ENCODE measurements at regions not wholly inside any gene's neighbourhood (a gene's known extent, or its start where the extent isn't known, plus 50 kb on each side); places are given as distances from the start of the nearest gene placed in this dataset.

- peak; percentile 9 for DNase-seq
Observed at GRCh38 chr17:72022328-72023275, 98.2 kb upstream of the SOX9 start.

- no peak for DNase-seq
Observed at GRCh38 chr17:72024457-72024856, 96.4 kb upstream of the SOX9 start.

DNA sequence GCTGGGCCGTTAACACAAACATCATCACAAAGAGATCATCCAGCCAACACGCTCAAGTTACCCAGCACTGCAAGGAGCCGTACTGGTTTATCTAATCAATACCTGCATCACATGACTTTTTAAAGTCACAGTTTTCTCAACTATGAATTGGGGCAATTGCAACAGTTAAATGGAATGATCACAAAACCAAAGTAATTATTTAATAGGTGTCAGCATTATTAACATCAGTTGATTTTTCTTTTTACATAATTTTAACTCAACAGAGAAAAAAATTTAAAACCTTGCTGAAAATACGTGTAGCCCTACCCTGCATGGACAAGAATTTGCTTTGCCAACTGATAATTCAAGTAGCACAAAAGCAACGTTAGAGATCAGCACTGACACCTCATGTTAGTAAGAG, 95.7 kb upstream of the SOX9 start:
- DNase-seq = no peak

GRCh38 chr17:72030067-72030899, 90.5 kb upstream of the SOX9 start:
- DNase-seq = no peak

DNA sequence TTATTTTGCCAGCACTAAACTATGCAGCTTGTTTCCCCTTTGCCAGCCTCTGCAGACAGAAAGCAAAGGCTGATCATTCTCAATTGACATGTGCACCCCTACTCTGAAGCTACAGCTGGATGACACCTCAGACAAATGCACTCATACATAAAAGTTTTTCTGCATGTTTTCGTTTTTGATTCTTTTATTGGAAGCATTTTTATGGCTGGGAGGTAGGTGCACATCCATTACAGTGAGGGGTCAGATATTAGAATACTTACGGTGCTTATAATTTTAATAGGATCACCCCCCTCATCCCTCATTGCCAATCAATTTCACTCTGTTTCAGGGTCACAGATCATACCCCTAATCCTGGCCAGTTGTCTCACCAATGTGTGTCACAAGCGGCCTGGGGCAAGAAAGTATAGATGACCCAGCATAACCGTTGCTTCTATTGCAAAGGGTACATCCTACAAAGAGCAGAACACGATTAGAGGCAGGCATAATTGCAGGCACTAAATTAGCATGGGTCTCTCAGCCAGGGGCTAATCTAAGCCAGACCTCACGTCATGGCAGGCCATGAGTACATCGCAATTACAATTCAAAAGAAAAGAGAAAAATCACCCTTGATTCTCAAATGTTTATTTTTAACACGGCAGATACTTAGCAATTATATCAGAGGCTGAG, 89.5 kb upstream of the SOX9 start:
- DNase-seq = no peak

DNA sequence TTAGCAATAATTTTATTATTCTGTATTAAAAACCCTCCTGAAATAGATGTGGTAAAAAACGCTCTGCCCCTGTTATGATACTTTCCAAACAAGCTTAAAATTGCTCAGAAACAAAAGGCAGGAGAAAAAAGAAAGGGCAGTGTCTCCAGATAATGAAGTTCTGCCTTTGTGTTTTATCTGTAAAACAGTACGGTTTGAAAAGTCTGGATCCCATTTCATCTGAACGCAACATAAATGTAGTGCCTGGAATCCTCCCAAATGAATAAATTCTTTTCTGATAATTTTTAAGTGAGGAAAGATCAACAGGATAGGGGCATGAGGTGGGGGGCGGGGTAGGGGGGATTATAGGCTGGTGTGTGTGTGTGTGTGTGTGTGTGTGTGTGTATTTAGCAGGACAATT, 87.5 kb upstream of the SOX9 start:
- DNase-seq = no peak

- no peak for DNase-seq
Observed at GRCh38 chr17:72034000-72034399, 86.8 kb upstream of the SOX9 start.

DNA sequence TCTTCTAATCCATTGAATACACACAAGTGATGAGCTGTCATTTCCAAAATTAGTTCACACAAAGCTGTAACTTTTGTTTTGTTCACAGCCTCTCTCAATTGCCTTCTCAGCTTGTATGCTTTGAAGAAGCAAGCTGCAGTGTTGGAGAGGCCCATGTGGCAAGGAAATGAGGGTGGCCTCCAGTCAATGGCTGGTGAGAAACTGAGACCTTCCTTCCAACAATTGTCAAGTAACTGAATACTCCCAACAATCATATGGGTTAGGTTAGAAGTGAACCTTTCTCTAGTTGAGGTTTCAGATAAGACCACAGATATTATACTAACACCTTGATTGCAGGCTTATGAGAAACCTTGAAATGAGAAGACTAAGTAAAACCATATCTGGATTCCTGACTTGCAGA, 82.4 kb upstream of the SOX9 start:
- DNase-seq = no peak

DNA sequence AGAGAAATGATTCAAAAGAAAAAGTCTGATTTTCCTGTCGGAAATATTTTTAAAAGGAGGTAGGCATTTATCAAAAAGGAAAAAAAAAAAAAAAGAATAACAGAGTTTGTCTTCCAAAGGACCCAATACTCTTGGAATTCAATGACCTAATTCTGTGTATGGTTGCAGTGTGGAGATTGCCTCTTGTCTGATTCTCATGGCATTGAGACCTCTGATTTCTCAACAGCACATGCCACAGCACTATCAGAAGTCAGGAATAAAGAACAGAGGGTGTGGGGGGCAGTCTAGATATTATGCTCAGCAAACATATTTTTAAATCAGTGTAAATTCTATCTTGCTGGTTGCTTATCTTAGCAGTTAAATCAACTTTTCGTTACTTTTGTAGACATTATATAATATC, 81.3 kb upstream of the SOX9 start:
- DNase-seq = no peak

DNA sequence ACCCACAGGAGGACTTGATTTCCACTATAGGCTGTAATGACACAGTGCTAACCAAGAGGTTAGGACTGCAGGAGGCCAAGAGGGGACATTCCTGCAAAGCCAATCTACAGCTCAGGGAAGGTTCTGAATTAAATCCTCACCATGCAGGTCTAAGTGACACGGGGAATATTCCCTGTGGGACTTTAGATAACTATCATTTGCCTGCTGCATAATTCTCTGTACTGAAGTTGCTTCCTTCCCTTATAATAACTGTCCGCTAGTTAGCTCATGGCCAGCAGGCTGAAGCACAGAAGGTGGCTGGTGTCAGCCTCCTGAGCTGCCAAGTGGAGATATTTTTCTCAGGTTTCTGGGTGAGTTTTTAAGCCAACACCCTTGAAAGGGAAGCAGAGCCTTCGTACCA, 74.6 kb upstream of the SOX9 start:
- DNase-seq = no peak

DNA sequence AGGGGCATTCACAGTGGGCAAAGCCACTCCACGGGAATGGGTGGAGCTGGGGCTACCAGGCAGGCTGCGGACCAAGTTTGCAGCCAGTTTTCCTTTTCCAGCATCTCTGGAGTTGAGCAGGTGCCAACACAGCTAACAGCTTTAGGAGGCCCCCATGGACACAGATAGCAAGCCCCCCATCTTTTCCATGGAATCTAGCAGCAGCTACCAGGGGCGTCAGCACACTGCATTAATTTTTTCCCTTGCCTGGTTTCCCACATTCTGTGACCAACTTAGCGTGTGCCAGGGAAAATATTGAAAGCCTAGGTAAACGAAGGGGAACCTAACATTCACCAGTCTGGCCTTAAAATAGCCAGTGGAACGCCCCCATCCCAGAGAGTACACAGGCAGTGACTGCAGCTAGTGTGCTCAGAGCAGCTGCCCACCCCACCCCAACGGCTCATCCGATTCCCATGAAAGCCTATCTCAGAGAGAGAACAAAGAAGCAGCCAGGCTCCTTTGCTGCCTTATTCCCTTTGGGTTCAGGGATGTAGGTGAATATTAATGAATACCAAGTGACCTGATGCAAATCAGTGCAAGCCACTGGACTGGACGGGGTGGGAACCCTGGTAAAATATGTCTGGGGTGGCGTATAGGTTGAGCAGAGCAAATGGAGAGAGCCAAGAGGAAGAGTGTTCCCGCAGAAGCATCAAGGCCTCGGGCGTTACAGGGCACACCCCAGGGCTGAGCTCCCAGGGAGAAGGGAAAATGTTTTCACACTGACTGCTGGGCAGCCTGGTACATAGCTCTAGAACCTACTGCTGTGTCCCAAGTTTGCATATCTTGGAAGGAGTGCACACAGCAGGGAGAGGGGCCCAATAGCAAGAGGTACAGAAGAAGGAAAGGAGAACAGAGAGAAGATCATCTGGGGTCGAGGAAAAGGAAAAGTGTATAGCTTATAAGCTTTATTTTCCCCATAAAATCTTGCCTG, 73.9 kb upstream of the SOX9 start:
- DNase-seq = no peak

GRCh38 chr17:72049914-72050313, 70.9 kb upstream of the SOX9 start:
- DNase-seq = no peak

DNA sequence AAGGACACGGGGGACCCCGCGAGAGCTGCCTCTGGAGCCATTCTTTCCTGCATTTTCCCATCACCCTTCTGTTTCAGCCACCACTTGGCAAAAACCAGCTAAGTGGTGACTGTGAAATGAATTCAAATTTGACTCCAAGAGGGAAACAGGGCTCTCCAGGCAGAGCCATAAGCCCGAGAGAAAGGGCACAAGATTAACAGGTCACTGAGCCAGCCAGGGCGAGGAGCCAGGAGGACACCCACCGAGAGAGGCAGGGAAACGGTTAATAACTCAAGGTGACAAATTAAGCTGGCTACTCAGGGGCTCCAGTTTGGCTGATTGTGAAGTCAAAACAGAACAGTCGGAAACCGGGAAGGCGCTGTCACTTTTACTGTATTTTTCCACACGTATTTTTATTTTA, 67.8 kb upstream of the SOX9 start:
- DNase-seq = no peak

GRCh38 chr17:72053449-72053848, 67.4 kb upstream of the SOX9 start:
- no peak for DNase-seq

DNA sequence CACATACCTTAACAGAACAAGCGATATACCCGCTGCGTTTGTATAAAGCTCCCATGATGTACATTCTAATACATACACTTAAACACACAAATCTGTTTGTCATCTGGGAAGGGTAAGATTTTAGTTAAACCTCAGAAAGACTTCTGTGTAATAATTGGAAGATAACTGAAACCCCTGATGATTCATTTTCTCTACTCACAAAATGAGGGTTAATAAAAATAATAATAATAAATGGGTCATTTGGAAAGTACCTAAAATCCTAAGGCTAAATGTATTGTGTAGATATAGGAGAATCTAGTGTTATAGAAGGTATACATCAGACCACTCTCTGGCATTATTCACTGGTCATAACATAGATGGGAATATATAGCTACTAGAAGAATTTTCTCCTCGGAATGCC, 64.7 kb upstream of the SOX9 start:
- DNase-seq = no peak

GRCh38 chr17:72056727-72057290, 64.0 kb upstream of the SOX9 start:
- no peak for DNase-seq

DNA sequence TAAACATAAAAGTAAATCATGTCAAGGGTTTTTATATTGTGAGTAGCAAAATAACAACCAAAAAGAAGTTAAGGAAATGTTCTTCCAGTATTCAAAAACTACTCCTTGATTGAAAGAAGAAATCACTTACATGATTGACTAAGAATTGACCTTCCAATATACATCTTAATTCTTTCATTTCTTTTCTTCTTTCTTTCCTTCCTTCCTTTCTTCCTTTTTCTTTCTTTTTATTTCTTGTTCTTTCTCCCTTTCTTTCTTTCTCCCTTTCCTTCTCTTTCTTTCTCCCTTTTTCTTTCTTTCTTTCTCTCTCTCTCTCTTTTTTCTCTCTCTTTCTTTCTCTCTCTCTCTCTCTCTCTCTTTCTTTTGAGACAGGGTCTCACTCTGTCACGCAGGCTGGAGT, 60.7 kb upstream of the SOX9 start:
- DNase-seq = no peak

DNA sequence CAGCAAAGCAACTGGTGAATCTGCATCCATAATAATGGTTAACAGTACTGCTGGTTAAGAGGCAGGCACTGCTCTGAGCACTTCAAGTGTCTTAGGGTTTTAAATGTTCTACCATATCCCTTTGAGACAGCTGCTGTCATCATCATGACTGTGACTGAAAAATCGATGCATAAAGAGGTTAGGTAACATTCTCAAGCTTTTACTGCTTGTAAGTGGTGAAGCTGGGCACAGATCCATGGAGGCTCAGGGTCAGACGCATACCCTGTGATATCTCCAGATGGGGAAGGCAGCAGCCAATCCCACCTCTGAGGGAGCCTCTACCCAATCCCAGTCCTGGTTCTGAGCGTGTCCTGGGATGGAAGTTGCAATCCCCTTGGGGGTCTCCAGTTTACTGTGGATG, 57.6 kb upstream of the SOX9 start:
- peak; percentile 52 for DNase-seq

GRCh38 chr17:72063756-72064450, 56.9 kb upstream of the SOX9 start:
- DNase-seq = no peak

GRCh38 chr17:72064606-72065193, 56.1 kb upstream of the SOX9 start:
- no peak for DNase-seq

DNA sequence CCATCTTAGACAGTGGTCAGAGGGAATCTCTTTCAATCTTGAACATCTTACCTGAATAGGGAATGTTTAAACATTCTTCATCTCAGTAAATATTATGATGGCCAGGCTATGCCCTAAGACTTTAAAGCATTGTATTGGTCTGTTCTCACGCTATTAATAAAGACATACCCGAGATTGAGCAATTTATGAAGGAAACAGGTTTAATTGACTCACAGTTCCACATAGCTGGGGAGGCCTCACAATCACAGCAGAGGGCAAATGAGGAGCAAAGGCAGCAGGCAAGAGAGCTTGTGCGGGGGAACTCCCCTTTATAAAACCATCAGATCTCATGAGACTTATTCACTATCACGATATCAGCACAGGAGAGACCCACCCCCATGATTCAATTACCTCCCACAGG, 55.3 kb upstream of the SOX9 start:
- no peak for DNase-seq
